H1 (cell line): ENCODE measurements at regions not wholly inside any gene's neighbourhood (a gene's known extent, or its start where the extent isn't known, plus 50 kb on each side); places are given as distances from the start of the nearest gene placed in this dataset.

Experiments
- ATF2 ChIP-seq: IDR thresholded peaks from 2 replicates; pipeline ENCODE4 v1.6.1; 2012; ENCODE audit warnings: low read length, inconsistent platforms
- TBP ChIP-seq: IDR thresholded peaks from 2 replicates; pipeline ENCODE4 v1.6.1; 2011; ENCODE audit warnings: low read depth, low read length, improper control_type of control experiment

GRCh38 chr1:4301007-4301406, 353.4 kb upstream of the AJAP1 start (continued):
- TF ChIP-seq ATF2 (no peak), TBP (no peak)
